Left ventricle myocardium inferior (tissue), 1 donor: ENCODE measurements at regions not wholly inside any gene's neighbourhood (a gene's known extent, or its start where the extent isn't known, plus 50 kb on each side); places are given as distances from the start of the nearest gene placed in this dataset.

Experiments used
- DNase-seq: peaks from one replicate; pipeline ENCODE4 v3.0.0-alpha.2; 2020
- H3K27ac ChIP-seq: fragments of 200-600 bp; replicated peaks from 2 replicates; pipeline ENCODE4 v1.8.0; 2021
- H3K27me3 ChIP-seq: fragments of 200-600 bp; 2 replicates; pipeline ENCODE4 v1.8.0; 2021; ENCODE audit warnings: low read depth
- H3K36me3 ChIP-seq: fragments of 200-600 bp; 2 replicates; pipeline ENCODE4 v1.8.0; 2021
- H3K4me1 ChIP-seq: fragments of 200-600 bp; 2 replicates; pipeline ENCODE4 v1.8.0; 2021
- H3K4me3 ChIP-seq: fragments of 200-600 bp; 2 replicates; pipeline ENCODE4 v1.8.0; 2021; ENCODE audit warnings: mild to moderate bottlenecking, moderate library complexity
- H3K9me3 ChIP-seq: fragments of 200-600 bp; replicated peaks from 2 replicates; pipeline ENCODE4 v1.8.0; 2021
- intact Hi-C: fragments of 100-400 bp; cut with micrococcal nuclease; formaldehyde crosslinking; loops from one replicate; pipeline ENCODE4 v1.11.0; 2022
- TF ChIP-seq, protein P1 (sequence below): fragments of 200-600 bp; IDR thresholded peaks from 2 replicates; pipeline ENCODE4 v1.8.0; 2021; ENCODE audit warnings: antibody characterized with exemption, mild to moderate bottlenecking, borderline replicate concordance
- donor health status: DM: no; HTN: yes; CAD: no; lungs with severe emphysema.

- intact Hi-C loops: no loop called here
- no peaks in the 10 kb centered on the region for H3K4me1 ChIP-seq
- H3K9me3 ChIP-seq: no peaks in the 10 kb centered on the region
- TF ChIP-seq, protein P1, sequence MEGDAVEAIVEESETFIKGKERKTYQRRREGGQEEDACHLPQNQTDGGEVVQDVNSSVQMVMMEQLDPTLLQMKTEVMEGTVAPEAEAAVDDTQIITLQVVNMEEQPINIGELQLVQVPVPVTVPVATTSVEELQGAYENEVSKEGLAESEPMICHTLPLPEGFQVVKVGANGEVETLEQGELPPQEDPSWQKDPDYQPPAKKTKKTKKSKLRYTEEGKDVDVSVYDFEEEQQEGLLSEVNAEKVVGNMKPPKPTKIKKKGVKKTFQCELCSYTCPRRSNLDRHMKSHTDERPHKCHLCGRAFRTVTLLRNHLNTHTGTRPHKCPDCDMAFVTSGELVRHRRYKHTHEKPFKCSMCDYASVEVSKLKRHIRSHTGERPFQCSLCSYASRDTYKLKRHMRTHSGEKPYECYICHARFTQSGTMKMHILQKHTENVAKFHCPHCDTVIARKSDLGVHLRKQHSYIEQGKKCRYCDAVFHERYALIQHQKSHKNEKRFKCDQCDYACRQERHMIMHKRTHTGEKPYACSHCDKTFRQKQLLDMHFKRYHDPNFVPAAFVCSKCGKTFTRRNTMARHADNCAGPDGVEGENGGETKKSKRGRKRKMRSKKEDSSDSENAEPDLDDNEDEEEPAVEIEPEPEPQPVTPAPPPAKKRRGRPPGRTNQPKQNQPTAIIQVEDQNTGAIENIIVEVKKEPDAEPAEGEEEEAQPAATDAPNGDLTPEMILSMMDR: no peak
- no peak overlapping the region for H3K4me3 ChIP-seq
- H3K27ac ChIP-seq: no peak overlapping the region
- H3K36me3 ChIP-seq: no peaks in the 10 kb centered on the region
- no peak for DNase-seq
- no peaks in the 10 kb centered on the region for H3K27me3 ChIP-seq
Measured at GRCh38 chr2:107727318-107727717, 99.4 kb upstream of the RGPD4 start.

DNA sequence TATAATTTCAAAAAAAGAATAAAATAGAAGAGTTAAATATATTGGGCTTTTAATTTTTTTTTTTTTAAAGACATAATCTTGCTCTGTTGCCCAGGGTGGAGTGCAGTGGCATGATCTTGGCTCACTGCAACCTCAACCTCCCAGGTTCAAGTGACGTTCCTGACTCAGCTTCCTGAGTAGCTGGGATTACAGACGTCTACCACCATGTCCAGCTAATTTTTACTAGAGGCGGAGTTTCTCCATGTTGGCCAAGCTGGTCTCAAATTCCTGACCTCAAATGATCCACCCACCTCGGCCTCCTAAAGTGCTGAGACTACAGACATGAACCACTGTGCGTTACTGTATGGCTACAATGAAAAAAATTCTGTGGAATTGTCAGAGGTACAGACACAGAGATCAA, 98.1 kb upstream of the RGPD4 start:
- no peak for DNase-seq
- no peak overlapping the region for H3K4me3 ChIP-seq
- no peaks in the 10 kb centered on the region for H3K27me3 ChIP-seq
- H3K36me3 ChIP-seq: no peaks in the 10 kb centered on the region
- no peak overlapping the region for H3K27ac ChIP-seq
- H3K4me1 ChIP-seq: no peaks in the 10 kb centered on the region
- intact Hi-C loops: no loop called here
- H3K9me3 ChIP-seq: no peaks in the 10 kb centered on the region
- TF ChIP-seq, protein P1: no peak

- intact Hi-C loops: no loop called here
- H3K27ac ChIP-seq: no peak overlapping the region
- no peak overlapping the region for H3K4me3 ChIP-seq
- no peaks in the 10 kb centered on the region for H3K4me1 ChIP-seq
- H3K9me3 ChIP-seq: no peaks in the 10 kb centered on the region
- TF ChIP-seq, protein P1: no peak
- H3K36me3 ChIP-seq: no peaks in the 10 kb centered on the region
- H3K27me3 ChIP-seq: no peaks in the 10 kb centered on the region
- DNase-seq: no peak
Measured at GRCh38 chr2:107729440-107729839, 97.3 kb upstream of the RGPD4 start.

DNA sequence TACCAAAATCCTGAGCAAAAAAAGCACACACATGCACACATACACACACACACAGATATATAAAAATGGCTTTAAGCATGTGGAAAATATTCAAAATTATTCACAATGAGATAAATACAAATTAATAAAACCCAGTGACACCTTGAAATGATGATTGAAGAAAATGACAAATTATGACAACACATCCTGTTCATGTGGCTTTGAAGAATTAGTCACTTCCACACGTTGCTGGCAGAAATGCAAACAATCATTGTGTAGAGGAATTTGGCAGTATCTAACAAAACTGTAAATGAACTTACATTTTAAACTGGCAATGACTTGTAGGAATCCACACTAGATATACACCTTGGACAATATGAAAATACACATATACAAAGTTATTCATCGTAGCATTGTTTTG, 95.8 kb upstream of the RGPD4 start:
- no peaks in the 10 kb centered on the region for H3K4me1 ChIP-seq
- H3K4me3 ChIP-seq: no peak overlapping the region
- H3K27me3 ChIP-seq: no peaks in the 10 kb centered on the region
- no peak for DNase-seq
- intact Hi-C loops: no loop called here
- no peaks in the 10 kb centered on the region for H3K9me3 ChIP-seq
- TF ChIP-seq, protein P1: no peak
- H3K36me3 ChIP-seq: no peaks in the 10 kb centered on the region
- no peak overlapping the region for H3K27ac ChIP-seq

GRCh38 chr2:107731435-107731834, 95.3 kb upstream of the RGPD4 start:
- no peaks in the 10 kb centered on the region for H3K27me3 ChIP-seq
- TF ChIP-seq, protein P1: no peak
- no peak for DNase-seq
- no peak overlapping the region for H3K27ac ChIP-seq
- no peaks in the 10 kb centered on the region for H3K9me3 ChIP-seq
- no peaks in the 10 kb centered on the region for H3K4me1 ChIP-seq
- no peaks in the 10 kb centered on the region for H3K36me3 ChIP-seq
- no peak overlapping the region for H3K4me3 ChIP-seq
- intact Hi-C loops: no loop called here

DNA sequence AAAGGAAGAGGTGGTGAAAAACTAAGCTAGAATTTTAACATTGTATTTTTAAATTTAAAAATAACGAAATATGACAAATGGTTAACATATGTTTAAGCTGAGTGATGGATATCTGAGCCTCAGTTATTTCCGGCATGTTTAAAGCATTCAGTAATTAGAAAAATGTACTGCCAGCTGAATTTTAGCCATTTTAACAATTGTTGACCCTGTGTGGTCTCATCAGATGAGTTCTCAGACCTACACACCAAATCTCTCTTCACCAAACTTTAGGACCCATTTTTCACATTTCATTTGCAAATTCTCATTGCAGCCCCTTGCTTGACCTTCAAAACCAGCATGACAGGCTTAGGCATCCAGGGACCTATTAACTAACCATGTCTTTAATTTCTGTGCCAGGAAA, 91.5 kb upstream of the RGPD4 start:
- TF ChIP-seq, protein P1: no peak

More for the DNA sequence above, 91.5 kb upstream of the RGPD4 start:
- intact Hi-C loops: no loop called here
- H3K4me1 ChIP-seq: no peaks in the 10 kb centered on the region
- H3K27ac ChIP-seq: no peak overlapping the region
- no peaks in the 10 kb centered on the region for H3K27me3 ChIP-seq
- H3K36me3 ChIP-seq: no peaks in the 10 kb centered on the region
- H3K4me3 ChIP-seq: no peak overlapping the region
- no peak for DNase-seq
- no peaks in the 10 kb centered on the region for H3K9me3 ChIP-seq
